ENCODE measurements at regions not wholly inside any gene's neighbourhood (a gene's known extent, or its start where the extent isn't known, plus 50 kb on each side); places are given as distances from the start of the nearest gene placed in this dataset.

- H3K36me3 ChIP-seq: no peaks in the 10 kb centered on the region
- H3K4me3 ChIP-seq: no peak overlapping the region
- no peak for TF ChIP-seq CTCF (IDR thresholded peaks at IDR 0.05)
- DNase-seq (ENCODE audit: low spot score in 2 of 2): no peak
- no peak overlapping the region for H3K27ac ChIP-seq
- no peaks in the 10 kb centered on the region for H3K27me3 ChIP-seq
- intact Hi-C loops (cut with DNase I): no loop called here
- no peaks in the 10 kb centered on the region for H3K9me3 ChIP-seq
- H3K4me1 ChIP-seq: no peaks in the 10 kb centered on the region
Measured at GRCh38 chr2:56801214-56801613, 617.4 kb downstream of the CCDC85A start.

GRCh38 chr2:56801770-56802169 is 618.0 kb downstream of the CCDC85A start:
- intact Hi-C loops (cut with DNase I): no loop called here

DNA sequence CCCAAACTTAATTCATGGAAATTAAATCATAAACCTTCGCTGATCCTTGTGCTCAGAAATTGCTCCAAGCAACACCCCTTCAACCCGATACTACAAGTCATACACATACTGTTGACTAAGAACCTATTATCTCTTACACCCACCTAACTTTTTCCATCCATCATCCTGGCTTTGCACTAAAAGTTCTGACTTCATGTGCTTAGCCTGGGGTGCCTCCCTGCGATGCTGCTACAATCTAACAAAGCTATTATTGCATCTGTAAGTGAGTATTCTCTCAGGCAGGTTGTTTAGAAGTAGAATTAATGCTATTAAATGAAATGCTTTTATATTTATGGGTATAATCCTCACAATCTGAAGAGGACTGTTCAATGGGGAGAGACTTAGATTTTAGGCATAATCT is 619.8 kb downstream of the CCDC85A start:
- DNase-seq (ENCODE audit: low spot score in 2 of 2): no peak
- TF ChIP-seq CTCF (IDR thresholded peaks at IDR 0.05): no peak
- intact Hi-C loops (cut with DNase I): no loop called here

More at GRCh38 chr2:56801770-56802169, 618.0 kb downstream of the CCDC85A start:
- Histone ChIP-seq H3K27me3 (no peaks in the 10 kb centered on the region), H3K9me3 (no peaks in the 10 kb centered on the region), H3K27ac (no peak overlapping the region), H3K4me3 (no peak overlapping the region), H3K4me1 (no peaks in the 10 kb centered on the region), H3K36me3 (no peaks in the 10 kb centered on the region)
- DNase-seq (ENCODE audit: low spot score in 2 of 2): no peak
- no peak for TF ChIP-seq CTCF (IDR thresholded peaks at IDR 0.05)

DNA sequence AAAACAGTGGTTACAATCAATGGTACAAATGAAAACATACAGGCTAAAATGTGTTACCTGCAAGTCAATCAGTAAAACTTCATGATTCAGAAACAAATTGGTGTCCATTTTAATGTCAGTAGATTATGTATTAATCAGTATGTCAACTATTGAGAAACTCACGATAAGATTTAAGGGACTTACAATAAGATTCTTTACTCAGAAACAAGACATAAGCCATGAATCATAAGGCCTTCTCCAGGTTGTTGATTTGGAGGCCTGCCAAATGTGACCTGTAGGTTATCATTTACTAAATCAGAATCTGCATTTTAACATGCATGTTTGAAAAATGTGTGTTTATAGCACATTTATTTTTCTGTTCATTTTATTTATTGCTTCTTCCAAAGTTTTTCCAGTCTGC is 623.1 kb downstream of the CCDC85A start:
- H3K36me3 ChIP-seq: no peaks in the 10 kb centered on the region
- no peaks in the 10 kb centered on the region for H3K9me3 ChIP-seq
- no peak for TF ChIP-seq CTCF (IDR thresholded peaks at IDR 0.05)
- no peak overlapping the region for H3K27ac ChIP-seq
- intact Hi-C loops (cut with DNase I): no loop called here
- no peak for DNase-seq (ENCODE audit: low spot score in 2 of 2)
- no peak overlapping the region for H3K4me3 ChIP-seq
- no peaks in the 10 kb centered on the region for H3K4me1 ChIP-seq
- no peaks in the 10 kb centered on the region for H3K27me3 ChIP-seq

More for the DNA sequence above, 619.8 kb downstream of the CCDC85A start:
- no peaks in the 10 kb centered on the region for H3K27me3 ChIP-seq
- H3K9me3 ChIP-seq: no peaks in the 10 kb centered on the region
- no peaks in the 10 kb centered on the region for H3K36me3 ChIP-seq
- no peak overlapping the region for H3K4me3 ChIP-seq
- no peak overlapping the region for H3K27ac ChIP-seq
- H3K4me1 ChIP-seq: no peaks in the 10 kb centered on the region

GRCh38 chr2:56807861-56808260 is 624.1 kb downstream of the CCDC85A start:
- no peak for TF ChIP-seq CTCF (IDR thresholded peaks at IDR 0.05)
- DNase-seq (ENCODE audit: low spot score in 2 of 2): no peak
- H3K4me1 ChIP-seq: no peaks in the 10 kb centered on the region
- intact Hi-C loops (cut with DNase I): no loop called here
- no peaks in the 10 kb centered on the region for H3K9me3 ChIP-seq
- no peaks in the 10 kb centered on the region for H3K27me3 ChIP-seq
- H3K4me3 ChIP-seq: no peak overlapping the region
- no peak overlapping the region for H3K27ac ChIP-seq
- H3K36me3 ChIP-seq: no peaks in the 10 kb centered on the region

GRCh38 chr2:56811401-56811800 is 627.6 kb downstream of the CCDC85A start:
- no peak for DNase-seq (ENCODE audit: low spot score in 2 of 2)
- no peak for TF ChIP-seq CTCF (IDR thresholded peaks at IDR 0.05)
- Histone ChIP-seq H3K36me3 (no peaks in the 10 kb centered on the region), H3K4me1 (no peaks in the 10 kb centered on the region), H3K9me3 (no peaks in the 10 kb centered on the region), H3K27me3 (no peaks in the 10 kb centered on the region), H3K27ac (no peak overlapping the region), H3K4me3 (no peak overlapping the region)
- intact Hi-C loops (cut with DNase I): no loop called here
